ENCODE measurements at regions not wholly inside any gene's neighbourhood (a gene's known extent, or its start where the extent isn't known, plus 50 kb on each side); places are given as distances from the start of the nearest gene placed in this dataset.

- no peak for DNase-seq
Measured at GRCh38 chr3:162134571-162134970, 638.0 kb downstream of the OTOL1 start.

- DNase-seq: no peak
Measured at GRCh38 chr3:162136136-162136535, 639.5 kb downstream of the OTOL1 start.

GRCh38 chr3:162138509-162138908 lies 641.9 kb downstream of the OTOL1 start:
- DNase-seq: no peak

- DNase-seq: no peak
Measured at GRCh38 chr3:162139841-162140240, 643.2 kb downstream of the OTOL1 start.

GRCh38 chr3:162141272-162141791 lies 644.7 kb downstream of the OTOL1 start:
- peak; percentile 86 for DNase-seq

GRCh38 chr3:162142511-162142910 lies 645.9 kb downstream of the OTOL1 start:
- peak; percentile 63 for DNase-seq

GRCh38 chr3:162143180-162143579 lies 646.6 kb downstream of the OTOL1 start:
- peak; percentile 9 for DNase-seq

GRCh38 chr3:162147996-162148395 lies 651.4 kb downstream of the OTOL1 start:
- DNase-seq: no peak

- DNase-seq: no peak
Measured at GRCh38 chr3:162150790-162151189, 654.2 kb downstream of the OTOL1 start.

GRCh38 chr3:162152636-162153035 lies 656.0 kb downstream of the OTOL1 start:
- DNase-seq: no peak

GRCh38 chr3:162161595-162161994 lies 665.0 kb downstream of the OTOL1 start:
- DNase-seq: no peak

GRCh38 chr3:162165346-162165745 lies 668.7 kb downstream of the OTOL1 start:
- no peak for DNase-seq

- DNase-seq: no peak
Measured at GRCh38 chr3:162166543-162166942, 669.9 kb downstream of the OTOL1 start.

- DNase-seq: no peak
Measured at GRCh38 chr3:162168715-162169114, 672.1 kb downstream of the OTOL1 start.

- peak; percentile 17 for DNase-seq
Measured at GRCh38 chr3:162170581-162170980, 674.0 kb downstream of the OTOL1 start.

GRCh38 chr3:162171970-162172369 lies 675.4 kb downstream of the OTOL1 start:
- DNase-seq: no peak

GRCh38 chr3:162175145-162175544 lies 678.5 kb downstream of the OTOL1 start:
- DNase-seq: no peak

GRCh38 chr3:162175878-162176277 lies 679.3 kb downstream of the OTOL1 start:
- no peak for DNase-seq

- no peak for DNase-seq
Measured at GRCh38 chr3:162183440-162183839, 686.8 kb downstream of the OTOL1 start.

GRCh38 chr3:162192340-162193029 lies 695.9 kb downstream of the OTOL1 start:
- no peak for DNase-seq

- no peak for DNase-seq
Measured at GRCh38 chr3:162193148-162194095, 696.8 kb downstream of the OTOL1 start.

- no peak for DNase-seq
Measured at GRCh38 chr3:162195147-162195546, 698.5 kb downstream of the OTOL1 start.

- DNase-seq: no peak
Measured at GRCh38 chr3:162196964-162197363, 700.4 kb downstream of the OTOL1 start.

- DNase-seq: no peak
Measured at GRCh38 chr3:162200836-162201235, 704.2 kb downstream of the OTOL1 start.

All from fibroblast of skin of abdomen (primary cell).